ENCODE measurements at regions not wholly inside any gene's neighbourhood (a gene's known extent, or its start where the extent isn't known, plus 50 kb on each side); places are given as distances from the start of the nearest gene placed in this dataset.
"Not testable (repeated sequence)": the region's sequence is repeated elsewhere in the genome, so short reads cannot be mapped to it uniquely, and the experiment has no call there.

DNA sequence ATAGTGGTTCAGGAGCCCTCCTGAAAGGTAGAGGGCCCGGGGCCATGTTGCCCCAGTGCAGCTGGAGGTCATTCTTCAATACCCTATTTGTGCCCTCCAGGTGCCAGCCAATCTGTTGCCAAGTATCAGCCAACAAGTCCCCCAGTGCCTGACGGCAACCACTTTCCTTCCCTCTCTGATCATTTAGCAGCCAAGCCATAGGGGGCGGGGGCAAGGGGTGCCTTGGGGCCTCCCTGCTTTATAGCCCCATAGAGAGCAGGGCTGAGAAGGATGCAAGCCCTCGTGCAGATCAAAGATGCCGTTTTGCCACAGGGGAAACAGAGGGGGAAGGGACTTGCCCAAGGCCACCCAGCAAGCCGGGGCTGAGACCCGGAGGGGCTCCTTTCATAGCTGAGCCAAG lies 149.0 kb upstream of the CHST15 start:
- no peak for DNase-seq

DNA sequence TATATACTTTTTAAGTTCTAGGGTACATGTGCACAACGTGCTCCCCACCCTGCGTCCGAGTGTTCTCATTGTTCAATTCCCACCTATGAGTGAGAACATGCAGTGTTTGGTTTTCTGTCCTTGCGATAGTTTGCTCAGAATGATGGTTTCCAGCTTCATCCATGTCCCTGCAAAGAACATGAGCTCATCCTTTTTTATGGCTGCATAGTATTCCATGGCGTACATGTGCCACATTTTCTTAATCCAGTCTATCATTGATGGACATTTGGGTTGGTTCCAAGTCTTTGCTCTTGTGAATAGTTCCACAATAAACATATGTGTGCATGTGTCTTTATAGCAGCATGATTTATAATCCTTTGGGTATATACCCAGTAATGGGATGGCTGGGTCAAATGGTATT lies 148.1 kb upstream of the CHST15 start:
- not testable (repeated sequence) for DNase-seq

DNA sequence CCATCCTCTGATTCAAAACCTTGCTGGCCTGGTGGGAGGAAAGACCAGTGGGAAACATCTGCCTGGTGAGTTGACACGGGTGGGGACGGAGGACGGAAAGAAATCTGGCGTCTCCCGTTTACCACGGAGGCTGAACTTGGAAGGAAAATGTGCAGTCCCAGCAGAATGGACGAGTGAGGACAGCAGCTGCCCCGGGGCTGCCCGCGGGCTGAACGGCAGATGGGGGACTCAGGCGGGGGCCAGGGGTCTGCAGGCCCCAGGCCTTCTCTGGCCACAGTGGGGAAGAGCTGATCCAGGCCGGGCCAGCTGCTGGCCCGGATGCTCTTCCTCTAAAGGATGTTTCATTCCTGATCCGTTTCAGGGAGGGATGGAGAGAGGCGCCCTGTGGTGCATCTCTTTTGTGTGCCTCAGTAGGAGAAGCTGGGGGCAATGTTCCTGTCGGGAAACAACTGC lies 147.5 kb upstream of the CHST15 start:
- no peak for DNase-seq

DNA sequence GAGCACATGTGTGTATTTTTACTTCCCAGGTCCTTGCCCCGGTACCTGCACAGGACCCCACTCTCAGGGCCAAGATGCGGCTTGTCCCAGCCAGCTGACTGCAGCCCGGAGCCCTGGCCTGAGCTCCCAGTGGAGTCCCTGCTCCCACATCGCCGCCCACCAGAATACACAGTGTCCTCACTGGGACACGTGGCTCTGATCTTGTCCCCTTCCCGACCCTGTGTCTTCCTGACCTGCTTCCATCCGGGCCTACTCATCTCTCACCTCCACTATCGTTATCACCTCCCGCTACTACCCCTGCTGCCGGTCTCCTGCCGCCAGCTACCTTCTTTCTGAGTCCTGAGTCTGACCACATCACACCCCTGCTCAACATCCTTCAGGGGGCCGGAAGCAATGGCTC lies 146.3 kb upstream of the CHST15 start:
- no peak for DNase-seq

DNA sequence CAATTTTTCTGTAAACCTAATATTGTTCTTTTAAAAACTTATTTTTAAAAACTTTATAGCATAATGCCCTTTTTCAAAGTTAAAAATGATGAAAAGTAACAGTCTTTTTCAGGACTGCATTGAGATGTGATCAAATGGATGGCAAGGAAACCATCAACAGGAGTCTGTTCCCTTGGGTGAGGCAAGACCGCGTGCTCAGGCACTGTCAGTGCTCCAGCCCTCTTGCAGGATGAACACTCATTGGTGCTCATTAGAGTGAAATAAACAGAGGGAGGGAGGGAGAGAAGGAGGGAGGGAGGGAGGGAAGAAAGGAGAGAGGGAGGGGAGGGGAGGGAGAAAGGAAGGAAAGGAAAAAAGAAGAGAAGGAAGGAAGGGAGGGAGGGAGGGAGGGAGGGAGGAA lies 145.7 kb upstream of the CHST15 start:
- no peak for DNase-seq

DNA sequence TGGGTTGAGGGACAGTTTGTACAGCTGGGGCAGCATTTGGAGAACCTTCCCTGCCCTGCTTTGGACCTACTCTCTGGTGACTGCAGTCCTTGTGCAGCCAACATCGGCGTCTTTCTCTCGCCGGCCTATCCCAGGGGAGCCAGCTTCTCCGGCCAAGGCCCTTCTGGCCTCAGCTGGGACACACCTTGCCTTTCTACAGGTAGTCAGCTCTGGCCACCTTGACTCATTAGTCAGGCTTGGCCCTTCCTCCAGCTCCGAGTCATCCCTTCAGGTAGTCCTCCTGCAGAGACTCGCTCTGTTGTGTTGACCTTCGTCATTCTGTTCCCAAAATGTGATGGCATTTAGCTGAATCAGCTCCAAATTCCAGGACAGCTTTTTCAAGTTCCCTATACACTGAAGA lies 145.0 kb upstream of the CHST15 start:
- no peak for DNase-seq

DNA sequence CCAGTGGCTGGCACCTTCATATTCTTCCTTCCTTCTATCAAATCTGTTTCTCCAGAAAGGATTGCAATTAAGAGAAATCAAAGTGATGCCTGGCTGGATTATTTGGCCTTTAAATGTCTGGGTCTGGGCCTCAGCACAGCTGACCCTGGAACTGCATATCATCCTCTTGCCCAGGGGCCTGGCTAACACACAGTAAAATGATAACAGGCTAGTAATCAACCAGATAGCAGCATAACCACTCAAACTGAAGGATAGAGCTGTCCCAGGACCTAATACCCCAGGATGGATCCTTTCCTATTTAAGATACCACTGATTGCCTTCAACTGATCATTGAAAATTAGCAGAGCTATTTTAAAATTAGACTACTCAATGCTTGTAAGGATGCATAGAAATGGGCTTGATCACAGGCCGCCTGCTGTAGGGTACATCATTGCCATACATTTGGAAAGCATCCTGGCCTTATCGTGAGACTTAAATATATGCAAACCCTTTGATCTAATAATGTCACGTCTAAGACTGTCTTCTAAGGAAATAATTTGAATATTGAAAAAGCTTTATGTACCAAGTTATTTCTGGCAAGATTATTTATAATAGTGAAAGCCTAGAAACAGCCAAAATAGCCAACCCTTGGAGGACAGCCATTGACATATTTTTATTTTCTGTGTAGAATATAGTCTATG lies 144.0 kb upstream of the CHST15 start:
- DNase-seq: no peak

DNA sequence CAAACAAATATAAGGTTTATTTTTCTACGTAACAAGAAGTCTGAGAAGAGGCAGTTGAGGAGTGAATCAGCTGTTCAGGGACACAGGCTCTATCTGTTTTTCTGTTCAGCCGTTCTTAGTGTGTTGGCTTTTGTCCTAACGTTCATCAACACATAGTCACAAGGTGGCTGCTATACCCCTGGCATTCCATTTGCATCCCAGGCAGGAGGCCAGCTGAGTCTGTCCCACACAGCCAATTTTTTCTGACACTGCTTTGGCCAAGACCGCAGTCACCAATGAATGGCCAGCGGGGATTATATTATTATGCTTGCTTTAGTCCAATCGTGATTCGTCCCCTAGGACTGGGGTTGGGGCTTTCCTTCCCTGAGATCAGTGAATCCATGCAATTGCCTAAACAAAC lies 143.4 kb upstream of the CHST15 start:
- DNase-seq: no peak

DNA sequence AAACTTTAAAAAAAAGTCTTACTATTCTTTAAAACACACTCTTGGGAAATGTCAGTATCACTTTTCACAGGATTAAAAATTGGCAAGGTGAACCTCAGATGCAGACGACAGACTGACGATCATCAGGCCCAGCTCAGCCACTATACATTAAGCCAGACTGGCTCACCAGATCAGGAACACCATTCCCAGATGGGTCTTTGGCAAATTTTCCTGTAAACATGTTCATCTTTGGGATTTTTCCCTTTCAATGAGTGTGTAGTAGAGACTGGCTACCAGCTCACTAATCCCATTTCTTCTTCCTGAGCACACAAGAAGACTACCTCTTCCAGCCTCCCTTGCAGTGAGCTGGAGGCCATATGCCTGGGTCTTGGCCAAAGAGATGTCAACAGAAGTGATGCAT lies 142.7 kb upstream of the CHST15 start:
- DNase-seq: no peak

DNA sequence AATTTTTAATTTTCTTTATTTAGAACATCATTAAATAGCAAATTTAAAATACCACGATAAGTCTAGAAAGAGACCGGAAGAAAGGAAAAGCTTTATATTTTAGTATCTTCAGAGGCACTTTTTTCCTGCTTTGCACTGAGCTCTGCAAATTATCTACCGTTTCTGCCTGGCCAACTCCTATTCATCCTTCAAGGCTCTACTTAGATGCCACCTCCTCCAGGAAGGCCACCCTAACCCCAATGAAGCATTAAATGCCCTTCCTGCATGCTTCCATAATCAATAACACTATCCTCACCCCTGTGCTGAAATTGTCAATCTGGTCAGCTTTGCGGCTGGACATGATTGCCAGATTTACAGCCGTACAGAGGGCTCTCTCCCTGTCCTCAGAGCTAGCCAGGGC lies 141.8 kb upstream of the CHST15 start:
- DNase-seq: no peak

DNA sequence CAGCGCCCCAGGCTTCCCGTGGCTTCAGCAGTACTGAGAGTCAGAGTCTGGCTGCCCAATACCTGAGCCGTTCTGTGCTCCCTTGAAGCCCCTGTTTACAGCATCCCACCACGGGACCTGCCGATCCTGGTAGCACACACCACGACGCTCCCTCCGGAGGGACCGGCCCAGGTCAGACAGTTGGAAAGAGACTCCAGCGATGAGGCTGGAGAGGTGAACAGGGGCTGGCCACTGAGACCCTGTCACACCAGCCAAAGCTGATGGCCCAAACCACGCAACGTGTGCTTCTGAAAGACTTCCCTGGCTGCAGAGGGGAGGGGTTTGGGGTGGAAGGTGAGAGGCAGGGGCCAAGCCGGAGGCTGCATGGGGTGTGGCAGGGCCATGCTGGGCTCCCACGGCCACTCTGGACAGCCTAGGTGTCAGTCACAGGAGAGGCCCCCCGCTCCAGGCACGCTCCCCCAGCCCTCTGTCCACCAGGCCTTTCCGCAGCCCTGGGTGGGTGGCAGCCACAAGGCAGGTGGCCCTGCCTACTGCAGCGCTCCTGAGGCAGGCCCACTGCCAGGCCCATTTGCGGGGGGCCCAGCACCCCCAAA lies 140.2 kb upstream of the CHST15 start:
- DNase-seq: no peak

DNA sequence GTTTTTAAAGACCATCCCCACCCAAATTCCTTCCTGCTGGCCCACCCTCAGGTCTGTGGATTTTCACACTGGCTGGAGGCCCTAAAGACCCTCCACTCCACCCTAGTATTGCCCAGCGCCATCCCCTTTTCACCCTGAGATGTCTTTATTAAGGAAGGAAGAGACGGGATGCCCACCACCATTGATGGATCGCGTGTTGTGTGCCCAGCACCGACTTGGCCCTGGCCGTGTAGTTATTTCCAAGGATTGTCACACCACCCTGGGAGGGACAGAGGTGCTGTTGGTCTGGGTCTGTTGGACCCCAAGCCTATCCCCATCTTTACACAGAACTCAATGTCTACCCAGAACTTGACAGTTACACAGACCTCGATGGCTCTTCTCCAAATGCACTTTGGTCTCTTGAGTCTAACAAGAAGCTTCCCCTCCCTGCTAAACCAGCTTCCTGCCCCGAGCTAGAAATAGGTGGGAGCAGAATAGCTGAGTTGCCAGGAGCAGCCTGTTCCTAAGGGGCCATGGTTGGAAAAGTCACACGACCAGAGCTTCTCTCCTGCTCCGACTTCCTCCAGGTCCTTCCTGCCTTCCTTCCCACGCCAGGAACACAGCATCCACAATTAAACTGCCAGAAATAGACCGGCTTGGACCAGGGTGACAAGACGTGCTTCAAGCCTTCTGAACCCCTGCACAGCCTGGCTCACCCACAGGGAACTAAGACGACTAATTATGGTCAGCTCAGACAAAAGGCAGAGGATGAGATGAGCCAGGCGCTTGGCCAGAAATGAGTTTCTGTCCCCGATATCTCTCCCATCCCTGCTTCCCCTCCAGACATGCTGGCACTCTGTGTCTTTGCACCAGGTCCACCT lies 139.5 kb upstream of the CHST15 start:
- no peak for DNase-seq

DNA sequence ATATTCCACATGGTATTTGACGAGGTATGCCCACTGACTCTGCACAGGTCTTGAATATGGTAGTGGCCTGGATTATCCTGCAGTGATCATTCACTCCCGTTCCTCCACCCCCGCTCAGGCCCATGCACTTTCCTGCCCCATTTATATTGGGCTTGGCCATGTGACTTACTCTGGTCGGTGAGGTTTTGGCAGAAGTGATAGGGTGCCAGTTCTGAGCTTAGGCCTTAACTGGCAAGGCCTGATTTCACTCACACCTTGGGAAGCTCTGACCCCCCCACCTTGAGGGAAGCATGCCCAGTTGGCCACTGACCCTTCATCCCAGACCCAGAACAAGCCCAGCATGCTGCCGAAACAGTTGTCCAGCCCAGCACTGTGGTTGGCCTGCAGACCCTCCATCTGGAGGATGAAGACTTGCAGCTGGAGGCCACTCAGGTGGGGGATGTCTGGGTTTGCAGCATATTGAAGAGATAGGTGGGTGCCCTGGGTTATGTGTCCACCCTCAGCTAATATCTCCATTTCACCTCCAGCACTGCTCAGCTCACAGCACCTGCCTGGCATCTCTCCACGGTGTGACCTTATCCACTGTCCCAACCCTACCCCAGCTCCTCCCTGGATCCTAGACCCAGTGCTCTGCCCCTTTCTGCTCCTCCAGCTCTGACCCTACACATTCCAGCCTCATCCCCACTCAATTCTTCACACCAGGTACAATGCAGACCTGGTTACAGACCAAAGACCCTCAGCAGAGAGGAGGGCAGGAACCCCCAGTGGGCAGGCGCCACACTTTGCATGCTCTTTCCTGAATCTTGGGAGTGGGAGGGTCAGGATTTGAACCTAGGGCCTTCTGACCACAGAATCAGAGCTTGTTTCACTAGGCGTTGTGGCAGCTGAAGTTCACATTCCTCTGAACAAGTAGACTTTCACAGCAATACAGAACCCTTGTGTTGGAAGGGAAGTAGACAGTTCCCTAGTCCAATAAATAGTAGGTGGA lies 138.1 kb upstream of the CHST15 start:
- peak; percentile 21 to 30 for DNase-seq

DNA sequence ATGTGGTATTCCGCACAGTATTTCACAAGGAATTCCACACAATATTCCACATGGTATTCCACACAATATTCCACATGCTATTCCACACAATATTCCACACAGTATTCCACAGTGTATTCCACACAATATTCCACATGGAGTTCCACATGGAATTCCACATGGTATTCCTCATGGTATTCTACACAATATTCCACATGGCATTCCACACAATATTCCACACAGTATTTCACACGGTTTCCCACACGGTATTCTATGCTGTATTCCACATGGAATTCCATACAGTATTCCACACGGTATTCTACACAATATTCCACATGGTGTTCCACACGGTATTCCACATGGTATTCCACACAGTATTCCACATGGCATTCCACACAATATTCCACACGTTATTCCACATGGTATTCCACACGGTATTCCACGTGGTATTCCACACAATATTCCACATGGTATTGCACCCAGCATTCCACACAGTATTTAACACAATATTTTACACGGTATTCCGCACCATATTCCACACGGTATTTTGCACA lies 137.3 kb upstream of the CHST15 start:
- DNase-seq: no peak

DNA sequence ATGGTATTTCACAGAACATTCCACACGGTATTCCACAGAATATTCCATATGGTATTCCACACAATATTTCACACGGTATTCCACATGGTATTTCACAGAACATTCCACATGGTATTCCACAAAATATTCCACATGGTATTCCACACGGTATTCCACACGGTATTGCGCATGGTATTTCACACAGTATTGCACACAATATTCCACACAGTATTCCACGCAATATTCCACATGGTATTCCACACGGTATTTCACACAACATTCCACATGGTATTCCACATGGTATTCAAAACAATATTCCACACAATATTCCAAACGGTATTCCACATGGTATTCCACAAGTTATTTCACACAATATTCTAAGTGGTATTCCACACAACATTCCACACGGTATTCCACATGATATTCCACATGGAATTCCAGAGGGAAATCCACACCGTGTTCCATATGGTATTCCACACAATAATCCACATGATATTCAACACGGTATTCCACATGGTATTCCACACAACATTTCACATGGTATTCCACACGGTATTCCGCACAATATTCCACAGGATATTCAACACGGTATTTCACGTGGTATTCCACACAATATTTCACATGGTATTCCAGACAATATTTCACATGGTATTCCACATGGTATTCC lies 136.7 kb upstream of the CHST15 start:
- DNase-seq: no peak

DNA sequence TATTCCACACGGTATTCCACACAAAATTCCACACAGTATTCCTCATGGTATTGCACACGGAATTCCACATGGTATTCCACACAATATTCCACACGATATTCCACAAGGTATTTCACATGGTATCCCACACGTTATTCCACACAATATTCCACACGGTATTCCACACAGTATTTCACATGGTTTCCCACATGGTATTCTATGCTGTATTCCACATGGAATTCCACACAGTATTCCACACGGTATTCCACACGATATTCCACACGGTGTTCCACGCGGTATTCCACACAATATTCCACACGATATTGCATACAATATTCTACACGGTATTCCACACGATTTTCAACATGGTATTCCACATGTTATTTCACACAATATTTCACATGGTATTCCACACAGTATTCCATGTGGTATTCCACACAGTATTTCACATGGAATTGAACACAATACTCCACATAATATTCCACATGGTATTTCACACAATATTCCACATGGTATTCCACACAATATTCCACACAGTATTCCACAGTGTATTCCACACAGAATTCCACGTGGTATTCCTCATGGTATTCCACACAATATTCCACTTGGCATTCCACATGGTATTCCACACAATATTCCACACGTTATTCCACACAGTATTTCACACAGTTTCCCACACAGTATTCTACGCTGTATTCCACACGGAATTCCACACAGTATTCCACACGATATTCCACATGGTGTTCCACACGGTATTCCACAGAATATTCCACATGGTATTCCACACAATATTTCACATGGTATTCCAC lies 136.0 kb upstream of the CHST15 start:
- no peak for DNase-seq

DNA sequence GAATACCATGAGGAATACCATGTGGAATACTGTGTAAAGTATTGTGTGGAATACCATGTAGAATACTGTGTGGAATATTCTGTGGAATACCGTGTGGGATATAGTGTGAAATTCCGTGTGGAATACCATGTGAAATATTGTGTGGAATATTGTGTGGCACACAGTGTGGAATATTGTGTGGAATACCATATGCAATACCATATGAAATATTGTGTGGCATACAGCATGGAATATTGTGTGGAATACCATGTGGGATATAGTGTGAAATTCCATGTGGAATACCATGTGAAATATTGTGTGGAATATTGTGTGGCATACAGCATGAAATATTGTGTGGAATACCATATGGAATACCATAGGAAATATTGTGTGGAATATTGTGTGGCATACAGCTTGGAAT lies 135.1 kb upstream of the CHST15 start:
- DNase-seq: no peak

DNA sequence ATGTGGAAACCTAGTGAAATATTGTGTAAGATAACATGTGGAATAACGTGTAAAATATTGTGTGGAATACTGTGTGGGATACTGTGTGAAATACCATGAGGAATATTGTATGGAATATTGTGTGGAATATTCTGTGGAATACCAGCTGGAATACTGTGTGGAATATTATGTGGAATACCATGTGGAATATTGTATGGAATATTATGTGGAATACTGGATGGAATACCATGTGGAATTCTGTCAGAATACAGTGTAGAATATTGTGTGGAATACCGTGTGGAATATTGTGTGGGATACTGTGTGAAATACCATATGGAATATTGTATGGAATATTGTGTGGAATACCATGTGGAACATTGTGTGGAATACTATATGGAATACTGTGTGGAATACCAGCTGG lies 134.6 kb upstream of the CHST15 start:
- DNase-seq: no peak

DNA sequence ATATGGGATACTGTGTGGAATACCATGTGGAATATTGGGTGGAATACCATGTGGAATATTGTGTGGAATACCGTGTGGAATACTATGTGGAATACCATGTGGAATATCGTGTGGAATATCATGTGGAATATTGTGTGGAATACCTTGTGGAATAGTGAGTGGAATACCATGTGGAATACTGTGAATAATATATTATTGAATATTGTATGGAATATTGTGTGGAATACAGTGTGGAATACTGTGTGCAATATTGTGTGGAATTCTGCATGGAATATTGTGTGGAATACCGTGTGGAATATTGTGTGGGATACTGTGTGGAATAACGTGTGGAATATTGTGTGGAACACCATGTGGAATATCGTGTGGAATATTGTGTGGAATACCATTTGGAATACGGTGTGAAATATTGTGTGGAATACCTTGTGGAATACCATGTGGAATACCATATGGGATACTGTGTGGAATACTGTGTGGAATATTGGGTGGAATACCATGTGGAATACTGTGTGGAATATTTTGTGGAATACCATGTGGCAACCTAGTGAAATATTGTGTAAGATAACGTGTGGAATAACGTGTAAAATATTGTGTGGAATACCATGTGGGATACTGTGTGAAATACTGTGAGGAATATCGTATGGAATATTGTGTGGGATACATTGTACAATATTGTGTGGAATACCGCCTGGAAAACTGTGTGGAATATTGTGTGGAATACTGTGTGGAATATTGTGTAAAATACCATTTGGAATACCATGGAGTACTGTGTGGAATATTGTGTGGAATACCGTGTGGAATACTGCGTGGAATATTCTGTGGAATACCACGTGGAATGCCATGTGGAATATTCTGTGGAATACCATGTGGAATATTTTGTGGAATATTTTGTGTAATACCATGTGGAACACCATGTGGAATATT lies 133.9 kb upstream of the CHST15 start:
- no peak for DNase-seq

All from inflammatory macrophage (primary cell).